22Rv1 (cell line): ENCODE measurements at regions not wholly inside any gene's neighbourhood (a gene's known extent, or its start where the extent isn't known, plus 50 kb on each side); places are given as distances from the start of the nearest gene placed in this dataset.

Source experiments
- CTCF ChIP-seq: fragments of 450-650 bp; IDR thresholded peaks from 2 replicates; pipeline ENCODE4 v1.5.1; 2017; ENCODE audit warnings: mild to moderate bottlenecking
- ZFX ChIP-seq: fragments of 450-650 bp; IDR thresholded peaks from 2 replicates; pipeline ENCODE4 v1.6.1; 2017; ENCODE audit warnings: antibody characterized with exemption, borderline replicate concordance

GRCh38 chr11:43145653-43146052 is 166.1 kb upstream of the API5 start:
- TF ChIP-seq CTCF (no peak), ZFX (no peak)
